Epithelial cell of proximal tubule (primary cell): ENCODE measurements at regions not wholly inside any gene's neighbourhood (a gene's known extent, or its start where the extent isn't known, plus 50 kb on each side); places are given as distances from the start of the nearest gene placed in this dataset.
A peak's percentile ranks its signal among the peaks of the same experiment; 100 is the strongest.
"Not testable (repeated sequence)": the region's sequence is repeated elsewhere in the genome, so short reads cannot be mapped to it uniquely, and the experiment has no call there.

ENCODE experiments used
- DNase-seq: peaks from one replicate; pipeline ENCODE4 v3.0.0-alpha.2; 2011; ENCODE audit warnings: low read depth
- H3K4me3 ChIP-seq: 2 replicates; pipeline ENCODE4 v1.5.1; 2011; ENCODE audit warnings: low read depth, mild to moderate bottlenecking, low read length
- TF ChIP-seq, protein P1 (sequence below): conservative IDR thresholded peaks from 2 replicates; pipeline ENCODE4 v1.5.1; 2012; ENCODE audit warnings: low read depth, mild to moderate bottlenecking, low read length

DNA sequence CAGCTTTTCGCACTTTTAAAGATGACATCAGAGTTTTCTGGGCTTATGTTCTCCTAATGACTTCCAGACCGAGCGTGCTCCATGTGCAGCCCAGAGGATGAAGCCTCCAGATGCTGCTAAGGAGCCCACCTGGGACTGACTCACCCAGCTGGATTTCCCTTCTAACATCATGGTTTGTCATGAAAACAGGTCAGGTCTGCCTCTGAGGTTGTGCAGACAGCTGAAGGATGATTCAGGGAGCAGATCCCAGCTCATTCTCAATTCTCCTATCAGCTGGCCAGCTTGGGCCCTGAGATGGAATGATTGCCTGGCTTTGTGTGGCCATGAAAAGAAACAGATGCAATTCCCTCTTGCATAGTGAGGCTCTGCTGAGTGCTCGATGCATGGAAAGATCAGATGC is 123.9 kb upstream of the DUSP10 start:
- DNase-seq, result no peak
- no peak overlapping the region for H3K4me3 ChIP-seq
- TF ChIP-seq, protein P1, sequence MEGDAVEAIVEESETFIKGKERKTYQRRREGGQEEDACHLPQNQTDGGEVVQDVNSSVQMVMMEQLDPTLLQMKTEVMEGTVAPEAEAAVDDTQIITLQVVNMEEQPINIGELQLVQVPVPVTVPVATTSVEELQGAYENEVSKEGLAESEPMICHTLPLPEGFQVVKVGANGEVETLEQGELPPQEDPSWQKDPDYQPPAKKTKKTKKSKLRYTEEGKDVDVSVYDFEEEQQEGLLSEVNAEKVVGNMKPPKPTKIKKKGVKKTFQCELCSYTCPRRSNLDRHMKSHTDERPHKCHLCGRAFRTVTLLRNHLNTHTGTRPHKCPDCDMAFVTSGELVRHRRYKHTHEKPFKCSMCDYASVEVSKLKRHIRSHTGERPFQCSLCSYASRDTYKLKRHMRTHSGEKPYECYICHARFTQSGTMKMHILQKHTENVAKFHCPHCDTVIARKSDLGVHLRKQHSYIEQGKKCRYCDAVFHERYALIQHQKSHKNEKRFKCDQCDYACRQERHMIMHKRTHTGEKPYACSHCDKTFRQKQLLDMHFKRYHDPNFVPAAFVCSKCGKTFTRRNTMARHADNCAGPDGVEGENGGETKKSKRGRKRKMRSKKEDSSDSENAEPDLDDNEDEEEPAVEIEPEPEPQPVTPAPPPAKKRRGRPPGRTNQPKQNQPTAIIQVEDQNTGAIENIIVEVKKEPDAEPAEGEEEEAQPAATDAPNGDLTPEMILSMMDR, result no peak

DNA sequence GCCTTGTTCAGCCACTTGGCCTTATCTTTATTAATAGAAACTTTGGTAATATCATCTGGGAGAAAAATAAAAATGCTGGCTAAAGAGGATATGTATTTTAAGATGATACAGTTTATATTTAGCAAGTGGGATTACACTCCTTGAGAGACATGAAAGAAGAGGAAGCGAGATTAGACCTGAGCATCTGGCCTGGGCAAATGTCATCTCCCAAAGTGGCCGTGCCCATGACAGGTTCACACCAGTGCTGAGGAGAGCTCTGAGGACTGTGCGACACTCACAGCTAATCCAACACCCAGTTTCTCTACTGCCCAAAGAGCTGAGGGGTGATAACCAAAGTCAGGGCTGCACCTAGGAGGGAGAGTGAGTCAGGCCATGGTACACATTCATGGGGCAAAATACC is 121.7 kb upstream of the DUSP10 start:
- no peak for DNase-seq
- TF ChIP-seq, protein P1, result no peak
- H3K4me3 ChIP-seq, result no peak overlapping the region

DNA sequence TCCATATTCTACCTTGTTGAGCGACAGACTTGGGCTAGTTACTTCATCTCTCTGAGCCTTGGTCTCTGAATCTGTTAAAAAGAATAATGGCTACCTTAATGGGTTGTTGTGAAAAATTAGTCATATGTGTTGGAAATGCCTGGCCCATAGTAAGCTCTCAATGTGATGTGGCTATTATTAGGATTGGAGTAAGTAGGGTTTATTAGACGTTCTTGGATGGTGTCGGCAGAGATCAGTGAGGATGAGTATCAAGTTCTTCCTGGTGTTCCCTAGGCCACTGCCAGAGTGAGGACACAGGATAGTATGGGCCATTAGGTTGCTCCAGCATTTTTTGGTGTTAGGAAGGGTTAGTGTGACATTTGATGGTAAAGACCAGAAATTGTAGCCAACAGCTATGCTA is 121.1 kb upstream of the DUSP10 start:
- DNase-seq, result no peak
- no peak overlapping the region for H3K4me3 ChIP-seq
- TF ChIP-seq, protein P1, result no peak

DNA sequence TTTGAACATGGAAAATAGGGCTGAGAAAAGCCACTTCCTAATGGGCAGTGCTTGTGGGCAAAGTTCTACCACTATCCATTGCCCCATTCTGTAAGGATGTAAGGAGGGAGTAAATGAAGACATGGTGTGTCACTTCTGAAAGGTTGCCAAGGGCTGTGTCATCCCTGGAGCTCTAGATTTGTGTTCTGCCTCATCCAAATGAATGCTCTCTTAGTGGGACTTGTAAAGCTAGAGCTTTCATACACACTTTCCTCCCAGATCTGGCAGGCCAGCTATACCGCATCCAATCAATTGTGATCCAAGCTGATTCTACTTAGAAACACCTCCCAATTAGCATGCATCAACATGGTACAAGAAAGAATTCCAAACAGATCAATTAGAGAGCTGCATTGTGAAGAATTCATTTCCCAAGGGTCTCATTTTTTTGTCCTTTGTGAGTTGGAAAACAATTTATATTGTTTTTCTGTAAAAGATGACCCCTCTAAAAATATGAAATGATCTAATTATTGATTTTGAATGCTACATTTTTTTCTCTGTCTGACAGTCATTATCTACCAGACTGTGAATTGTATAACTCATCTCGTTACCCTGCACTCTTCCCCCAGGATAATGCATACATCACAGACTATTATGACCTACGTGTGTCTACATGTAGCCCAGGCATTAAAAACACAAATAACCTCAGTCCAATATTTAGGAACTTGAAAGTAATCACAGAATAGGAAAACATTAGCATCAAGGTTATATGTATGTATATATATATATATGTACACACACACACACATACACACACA is 117.1 kb upstream of the DUSP10 start:
- no peak overlapping the region for H3K4me3 ChIP-seq
- TF ChIP-seq, protein P1, result no peak
- peak; percentile 56 for DNase-seq

DNA sequence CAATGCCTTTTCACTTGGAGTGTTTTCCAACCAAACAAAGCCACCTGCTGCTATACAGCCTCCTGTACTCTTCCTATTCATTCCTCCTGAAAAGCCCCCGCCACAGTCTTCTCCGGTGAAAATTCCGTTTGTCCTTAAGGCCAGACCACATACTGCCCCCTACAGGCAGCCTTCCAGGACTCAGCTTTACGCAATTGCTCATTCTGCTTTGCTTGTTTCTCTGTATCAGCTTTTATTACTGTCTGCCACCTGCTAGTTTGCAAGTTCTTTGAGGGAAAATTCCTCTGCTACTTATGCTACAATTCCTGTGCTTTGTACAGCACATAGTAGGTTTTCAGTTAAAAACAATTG is 115.2 kb upstream of the DUSP10 start:
- not testable (repeated sequence) for H3K4me3 ChIP-seq, DNase-seq
- TF ChIP-seq, protein P1, result peak; percentile 17

DNA sequence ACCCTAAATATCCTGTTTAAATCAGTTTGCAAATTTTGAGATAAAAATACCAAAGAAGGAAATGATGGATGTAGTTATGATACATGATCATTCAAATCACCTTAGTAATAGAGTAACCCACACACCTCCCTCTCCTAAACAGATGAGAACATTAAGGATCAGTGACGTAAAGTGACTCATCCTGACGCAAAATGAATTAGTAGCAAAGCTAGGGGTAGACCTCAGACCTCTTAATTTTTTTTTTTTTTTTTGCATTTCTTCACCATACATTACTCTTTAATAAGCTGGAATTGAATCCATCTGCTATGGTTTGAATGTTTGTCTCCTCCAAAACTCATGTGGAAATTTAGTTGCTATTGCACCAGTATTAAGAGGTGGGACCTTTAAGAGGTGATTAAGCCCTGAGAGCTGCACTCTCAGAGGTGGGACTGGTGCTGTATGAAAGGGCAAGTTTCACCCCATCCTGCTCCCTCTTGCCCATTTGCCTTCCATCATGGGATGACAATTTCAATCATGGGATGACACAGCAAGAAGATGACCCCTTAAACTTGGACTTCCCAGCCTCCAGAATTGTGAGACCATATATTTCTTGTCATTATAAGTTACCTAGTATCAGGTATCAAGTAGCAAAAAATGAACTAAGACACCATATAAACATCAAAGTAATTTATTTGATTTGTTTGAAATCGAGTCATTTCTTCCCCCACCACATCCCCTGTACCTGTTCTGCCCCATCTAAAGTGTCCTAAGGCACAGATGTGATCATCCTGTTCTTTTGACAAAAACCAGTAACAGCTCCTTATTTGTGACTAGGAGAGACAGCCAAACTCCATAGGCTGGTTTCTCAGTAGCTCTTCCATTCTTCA is 114.6 kb upstream of the DUSP10 start:
- no peak for DNase-seq
- TF ChIP-seq, protein P1, result no peak
- no peak overlapping the region for H3K4me3 ChIP-seq
